C4-2B (cell line): ENCODE measurements at regions not wholly inside any gene's neighbourhood (a gene's known extent, or its start where the extent isn't known, plus 50 kb on each side); places are given as distances from the start of the nearest gene placed in this dataset.

Source experiments
- ZFX ChIP-seq: fragments of 450-650 bp; IDR thresholded peaks from 2 replicates; pipeline ENCODE4 v1.6.1; 2017
- TF ChIP-seq, protein P1 (sequence below): fragments of 450-650 bp; conservative IDR thresholded peaks from 2 replicates; pipeline ENCODE4 v1.5.1; 2017; ENCODE audit warnings: mild to moderate bottlenecking

DNA sequence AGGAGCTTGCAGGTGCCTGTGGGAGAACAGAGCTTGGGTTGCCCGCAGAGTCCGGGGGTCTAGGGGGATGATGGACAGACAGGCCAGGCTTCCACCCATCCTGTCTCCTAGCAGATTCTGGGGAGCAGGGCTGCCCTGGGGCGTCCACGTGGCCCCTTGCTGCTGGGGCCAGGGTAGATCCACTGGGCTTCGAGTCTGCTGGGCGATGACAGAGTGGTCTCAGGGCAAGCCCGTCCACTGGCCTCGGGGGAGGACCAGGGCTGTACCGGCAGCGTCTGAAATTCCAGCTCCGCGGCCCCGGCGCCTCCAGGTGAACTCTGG, 124.2 kb upstream of the IRX4 start:
- TF ChIP-seq, protein P1, sequence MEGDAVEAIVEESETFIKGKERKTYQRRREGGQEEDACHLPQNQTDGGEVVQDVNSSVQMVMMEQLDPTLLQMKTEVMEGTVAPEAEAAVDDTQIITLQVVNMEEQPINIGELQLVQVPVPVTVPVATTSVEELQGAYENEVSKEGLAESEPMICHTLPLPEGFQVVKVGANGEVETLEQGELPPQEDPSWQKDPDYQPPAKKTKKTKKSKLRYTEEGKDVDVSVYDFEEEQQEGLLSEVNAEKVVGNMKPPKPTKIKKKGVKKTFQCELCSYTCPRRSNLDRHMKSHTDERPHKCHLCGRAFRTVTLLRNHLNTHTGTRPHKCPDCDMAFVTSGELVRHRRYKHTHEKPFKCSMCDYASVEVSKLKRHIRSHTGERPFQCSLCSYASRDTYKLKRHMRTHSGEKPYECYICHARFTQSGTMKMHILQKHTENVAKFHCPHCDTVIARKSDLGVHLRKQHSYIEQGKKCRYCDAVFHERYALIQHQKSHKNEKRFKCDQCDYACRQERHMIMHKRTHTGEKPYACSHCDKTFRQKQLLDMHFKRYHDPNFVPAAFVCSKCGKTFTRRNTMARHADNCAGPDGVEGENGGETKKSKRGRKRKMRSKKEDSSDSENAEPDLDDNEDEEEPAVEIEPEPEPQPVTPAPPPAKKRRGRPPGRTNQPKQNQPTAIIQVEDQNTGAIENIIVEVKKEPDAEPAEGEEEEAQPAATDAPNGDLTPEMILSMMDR, result no peak
- no peak for TF ChIP-seq ZFX
